GM13977 (cell line): ENCODE measurements at regions not wholly inside any gene's neighbourhood (a gene's known extent, or its start where the extent isn't known, plus 50 kb on each side); places are given as distances from the start of the nearest gene placed in this dataset.

Experiments
- DNase-seq: peaks from one replicate; pipeline ENCODE4 v3.0.0; 2012; ENCODE audit warnings: low spot score
- CTCF ChIP-seq: IDR thresholded peaks from 2 replicates; pipeline ENCODE4 v1.5.1; 2012; ENCODE audit warnings: mild to moderate bottlenecking, control low read depth; ENCODE audit not compliant: insufficient read depth; ENCODE audit errors: extremely low read depth, missing control alignments
- in situ Hi-C: fragments of 300-500 bp; cut with MboI; formaldehyde crosslinking; loops from one replicate; pipeline ENCODE4 v1.12.0; 2022; ENCODE audit warnings: low sequenced_read_pairs, low pct_unique_long_range_greater_than_20kb, mixed read lengths, inconsistent platforms; ENCODE audit not compliant: unreplicated experiment

- DNase-seq: no peak
- TF ChIP-seq CTCF: no peak
- in situ Hi-C loops: no loop called here
Measured at GRCh38 chr6:104532462-104532861, 327.3 kb downstream of the HACE1 start.

DNA sequence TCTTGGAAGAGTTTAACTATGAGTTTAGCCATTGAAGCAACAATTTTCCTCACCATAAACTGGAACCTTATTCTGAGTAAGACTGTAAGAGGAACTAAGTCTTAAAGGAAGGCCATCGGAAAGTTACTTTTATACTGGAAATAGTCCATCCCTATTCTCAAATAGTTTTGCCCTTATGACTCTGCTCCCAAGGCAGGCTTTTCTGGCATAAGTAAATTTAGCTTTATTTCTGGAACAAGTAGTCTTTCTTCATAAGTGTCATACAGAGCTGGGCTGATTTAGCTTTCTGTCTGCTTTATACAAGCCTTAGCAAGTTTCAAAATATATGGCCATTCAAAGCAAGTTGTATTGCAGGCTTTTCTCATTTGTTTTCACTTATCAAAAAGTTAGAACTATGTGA lies 328.1 kb downstream of the HACE1 start:
- in situ Hi-C loops: no loop called here

GRCh38 chr6:104527761-104528415 lies 331.8 kb downstream of the HACE1 start:
- in situ Hi-C loops: no loop called here
- TF ChIP-seq CTCF: peak; percentile 48
- DNase-seq: no peak

More for the DNA sequence above, 328.1 kb downstream of the HACE1 start:
- no peak for TF ChIP-seq CTCF
- DNase-seq: no peak

- TF ChIP-seq CTCF: no peak
- in situ Hi-C loops: no loop called here
- DNase-seq: no peak
Measured at GRCh38 chr6:104527311-104527710, 332.4 kb downstream of the HACE1 start.

DNA sequence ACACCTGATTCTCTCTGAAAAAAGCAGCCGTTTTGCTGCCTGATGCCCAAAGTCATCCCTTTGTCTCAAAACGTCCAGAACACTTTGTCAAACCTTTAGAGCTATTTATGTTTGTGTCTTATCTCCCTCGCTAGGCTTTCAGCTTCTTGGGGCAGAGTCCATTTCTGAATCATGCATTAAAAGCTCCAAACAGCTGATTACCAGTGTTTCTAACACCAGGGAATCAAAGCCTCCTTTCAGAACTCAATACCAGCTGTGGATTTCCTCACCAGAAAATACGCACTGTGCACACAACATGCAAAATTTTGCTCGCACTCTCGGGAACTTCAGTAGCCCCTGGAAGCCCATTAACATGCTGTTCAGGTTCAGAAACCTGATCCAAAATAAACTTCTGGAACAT lies 333.3 kb downstream of the HACE1 start:
- no peak for TF ChIP-seq CTCF
- no peak for DNase-seq
- in situ Hi-C loops: no loop called here

GRCh38 chr6:104525677-104526322 lies 333.9 kb downstream of the HACE1 start:
- DNase-seq: peak; percentile 67
- in situ Hi-C loops: no loop called here
- TF ChIP-seq CTCF: peak; percentile 90
